ENCODE measurements at regions not wholly inside any gene's neighbourhood (a gene's known extent, or its start where the extent isn't known, plus 50 kb on each side); places are given as distances from the start of the nearest gene placed in this dataset.

DNA sequence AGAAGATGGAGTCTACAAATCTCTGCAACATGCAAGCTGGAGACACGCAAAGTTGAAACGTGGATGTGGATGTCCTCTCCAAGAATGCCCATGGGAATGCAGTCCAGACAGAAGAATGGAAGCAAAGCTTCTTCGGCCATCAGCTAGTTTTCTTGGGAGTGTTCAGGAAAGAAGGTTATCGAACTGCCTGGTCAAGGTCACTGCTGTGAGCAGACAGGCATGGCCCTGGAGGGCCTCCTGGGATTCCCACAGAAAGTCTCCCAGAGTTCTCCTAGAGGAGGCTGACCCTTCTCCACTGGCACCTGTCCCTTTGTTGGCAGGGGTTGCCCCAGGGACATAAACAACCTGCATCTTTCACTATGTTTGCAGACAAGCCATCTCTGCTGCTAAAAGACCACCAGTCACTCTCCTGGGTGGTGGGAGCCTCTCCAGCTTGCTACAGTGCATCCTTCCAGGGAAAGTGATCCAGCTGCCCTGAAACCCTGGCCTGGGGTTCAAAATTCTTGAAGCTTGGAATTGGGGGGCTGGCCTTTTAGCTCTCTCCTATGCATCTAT lies 265.8 kb downstream of the SYK start:
- TF ChIP-seq, protein P1, sequence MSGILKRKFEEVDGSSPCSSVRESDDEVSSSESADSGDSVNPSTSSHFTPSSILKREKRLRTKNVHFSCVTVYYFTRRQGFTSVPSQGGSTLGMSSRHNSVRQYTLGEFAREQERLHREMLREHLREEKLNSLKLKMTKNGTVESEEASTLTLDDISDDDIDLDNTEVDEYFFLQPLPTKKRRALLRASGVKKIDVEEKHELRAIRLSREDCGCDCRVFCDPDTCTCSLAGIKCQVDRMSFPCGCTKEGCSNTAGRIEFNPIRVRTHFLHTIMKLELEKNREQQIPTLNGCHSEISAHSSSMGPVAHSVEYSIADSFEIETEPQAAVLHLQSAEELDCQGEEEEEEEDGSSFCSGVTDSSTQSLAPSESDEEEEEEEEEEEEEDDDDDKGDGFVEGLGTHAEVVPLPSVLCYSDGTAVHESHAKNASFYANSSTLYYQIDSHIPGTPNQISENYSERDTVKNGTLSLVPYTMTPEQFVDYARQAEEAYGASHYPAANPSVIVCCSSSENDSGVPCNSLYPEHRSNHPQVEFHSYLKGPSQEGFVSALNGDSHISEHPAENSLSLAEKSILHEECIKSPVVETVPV (CRISPR knock-in tag; IDR thresholded peaks at IDR 0.05) = no peak
- TF ChIP-seq RARB (CRISPR knock-in tag; IDR thresholded peaks at IDR 0.05) (no peak), ESRRG (CRISPR knock-in tag; IDR thresholded peaks at IDR 0.05) (no peak), ZC3H10 (CRISPR knock-in tag; IDR thresholded peaks at IDR 0.05) (no peak), SNAI2 (CRISPR knock-in tag; IDR thresholded peaks at IDR 0.05) (no peak), GLIS3 (CRISPR knock-in tag; IDR thresholded peaks at IDR 0.05) (no peak), ZFP3 (CRISPR knock-in tag; IDR thresholded peaks at IDR 0.05) (no peak)
- ATAC-seq = no peak

DNA sequence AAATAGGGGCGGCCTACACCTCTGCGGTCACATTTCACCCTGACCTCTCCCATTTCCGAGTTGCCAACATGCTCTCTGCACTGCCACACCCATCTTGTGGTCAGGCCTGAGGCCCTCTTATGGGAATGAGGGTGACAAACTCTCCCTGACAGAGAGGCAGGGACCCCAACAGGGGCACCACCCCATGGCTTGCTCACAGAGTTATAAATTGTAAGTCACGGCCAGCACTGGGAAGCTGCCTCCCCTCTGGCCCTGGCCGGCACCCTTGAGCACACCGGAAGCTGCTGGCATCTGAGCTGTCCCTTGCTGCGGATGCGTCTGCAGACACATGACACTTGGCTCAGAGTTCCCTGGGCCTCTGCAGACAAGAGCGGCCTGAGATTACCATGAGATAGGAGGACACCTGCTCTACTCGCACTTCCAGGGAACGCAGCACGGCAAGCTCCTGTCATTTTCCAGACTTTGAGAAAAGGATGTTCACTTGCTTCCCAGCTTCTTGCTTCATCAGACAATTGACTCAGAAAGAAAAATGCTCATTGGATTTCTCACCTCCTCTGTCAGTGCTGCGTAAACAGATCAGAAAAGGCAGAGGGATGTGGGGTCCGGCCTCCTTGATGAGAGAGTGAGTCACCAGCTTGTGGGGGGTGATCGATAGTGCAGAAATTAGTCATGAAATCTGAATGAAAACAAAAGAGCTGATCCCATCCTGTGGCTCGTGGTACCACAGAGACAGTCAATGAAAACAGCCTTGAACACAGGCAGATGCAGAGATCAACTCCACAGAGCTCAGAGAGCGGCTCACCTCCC lies 269.8 kb downstream of the SYK start:
- TF ChIP-seq, protein P2, sequence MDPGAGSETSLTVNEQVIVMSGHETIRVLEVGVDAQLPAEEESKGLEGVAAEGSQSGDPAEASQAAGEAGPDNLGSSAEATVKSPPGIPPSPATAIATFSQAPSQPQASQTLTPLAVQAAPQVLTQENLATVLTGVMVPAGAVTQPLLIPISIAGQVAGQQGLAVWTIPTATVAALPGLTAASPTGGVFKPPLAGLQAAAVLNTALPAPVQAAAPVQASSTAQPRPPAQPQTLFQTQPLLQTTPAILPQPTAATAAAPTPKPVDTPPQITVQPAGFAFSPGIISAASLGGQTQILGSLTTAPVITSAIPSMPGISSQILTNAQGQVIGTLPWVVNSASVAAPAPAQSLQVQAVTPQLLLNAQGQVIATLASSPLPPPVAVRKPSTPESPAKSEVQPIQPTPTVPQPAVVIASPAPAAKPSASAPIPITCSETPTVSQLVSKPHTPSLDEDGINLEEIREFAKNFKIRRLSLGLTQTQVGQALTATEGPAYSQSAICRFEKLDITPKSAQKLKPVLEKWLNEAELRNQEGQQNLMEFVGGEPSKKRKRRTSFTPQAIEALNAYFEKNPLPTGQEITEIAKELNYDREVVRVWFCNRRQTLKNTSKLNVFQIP (CRISPR knock-in tag; IDR thresholded peaks at IDR 0.05; ENCODE audit: borderline replicate concordance, low read depth) = no peak
- TF ChIP-seq ZNF70 (CRISPR knock-in tag; IDR thresholded peaks at IDR 0.05) (no peak), ZNF8 (CRISPR knock-in tag; IDR thresholded peaks at IDR 0.05) (no peak)
- peak; percentile 50; the same call in 2 of the 3 replicates for ATAC-seq

DNA sequence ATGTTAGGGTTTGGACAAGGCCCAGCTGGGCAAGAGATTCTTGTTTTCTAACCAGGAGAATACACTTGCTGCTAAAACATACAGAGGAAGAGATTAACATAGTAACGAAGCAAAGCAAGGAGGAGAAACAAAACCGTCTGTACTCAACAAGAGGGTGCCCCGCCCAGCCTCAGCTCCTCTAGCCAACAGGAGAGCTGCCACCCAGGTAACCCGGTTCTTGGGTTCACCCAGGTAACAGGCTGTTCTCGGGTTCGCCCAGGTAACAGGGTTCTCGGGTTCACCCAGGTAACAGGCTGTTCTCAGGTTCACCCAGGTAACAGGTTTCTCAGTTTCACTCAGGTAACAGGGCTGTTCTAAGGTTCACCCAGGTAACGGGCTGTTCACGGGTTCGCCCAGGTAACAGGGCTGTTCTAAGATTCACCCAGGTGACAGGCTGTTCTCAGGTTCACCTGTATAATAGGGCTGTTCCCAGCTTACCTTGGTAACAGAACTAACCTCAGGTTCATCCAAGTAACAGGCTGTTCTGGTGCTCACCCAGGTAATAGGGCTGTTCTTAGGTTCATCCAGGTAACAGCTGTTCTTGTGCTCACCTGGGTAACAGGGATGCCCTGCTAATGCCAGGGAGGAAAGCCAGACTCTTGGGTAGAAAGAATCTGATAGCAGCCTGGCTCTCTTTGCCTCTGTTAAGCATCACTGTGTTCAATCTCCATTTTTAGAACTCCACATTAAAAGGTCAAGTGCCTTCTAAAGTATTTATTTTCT lies 271.6 kb downstream of the SYK start:
- ATAC-seq = no peak
- TF ChIP-seq, protein P2 (CRISPR knock-in tag; IDR thresholded peaks at IDR 0.05; ENCODE audit: borderline replicate concordance, low read depth) = no peak
- TF ChIP-seq TCF4 (CRISPR knock-in tag; IDR thresholded peaks at IDR 0.05; ENCODE audit: borderline replicate concordance) (no peak), ZFP30 (CRISPR knock-in tag; IDR thresholded peaks at IDR 0.05) (no peak), ARNTL (CRISPR knock-in tag; IDR thresholded peaks at IDR 0.05; ENCODE audit: borderline replicate concordance, low read depth) (no peak), ZNF565 (CRISPR knock-in tag; conservative IDR thresholded peaks at IDR 0.05; ENCODE audit: low read depth) (no peak), GLIS3 (CRISPR knock-in tag; IDR thresholded peaks at IDR 0.05) (no peak)

DNA sequence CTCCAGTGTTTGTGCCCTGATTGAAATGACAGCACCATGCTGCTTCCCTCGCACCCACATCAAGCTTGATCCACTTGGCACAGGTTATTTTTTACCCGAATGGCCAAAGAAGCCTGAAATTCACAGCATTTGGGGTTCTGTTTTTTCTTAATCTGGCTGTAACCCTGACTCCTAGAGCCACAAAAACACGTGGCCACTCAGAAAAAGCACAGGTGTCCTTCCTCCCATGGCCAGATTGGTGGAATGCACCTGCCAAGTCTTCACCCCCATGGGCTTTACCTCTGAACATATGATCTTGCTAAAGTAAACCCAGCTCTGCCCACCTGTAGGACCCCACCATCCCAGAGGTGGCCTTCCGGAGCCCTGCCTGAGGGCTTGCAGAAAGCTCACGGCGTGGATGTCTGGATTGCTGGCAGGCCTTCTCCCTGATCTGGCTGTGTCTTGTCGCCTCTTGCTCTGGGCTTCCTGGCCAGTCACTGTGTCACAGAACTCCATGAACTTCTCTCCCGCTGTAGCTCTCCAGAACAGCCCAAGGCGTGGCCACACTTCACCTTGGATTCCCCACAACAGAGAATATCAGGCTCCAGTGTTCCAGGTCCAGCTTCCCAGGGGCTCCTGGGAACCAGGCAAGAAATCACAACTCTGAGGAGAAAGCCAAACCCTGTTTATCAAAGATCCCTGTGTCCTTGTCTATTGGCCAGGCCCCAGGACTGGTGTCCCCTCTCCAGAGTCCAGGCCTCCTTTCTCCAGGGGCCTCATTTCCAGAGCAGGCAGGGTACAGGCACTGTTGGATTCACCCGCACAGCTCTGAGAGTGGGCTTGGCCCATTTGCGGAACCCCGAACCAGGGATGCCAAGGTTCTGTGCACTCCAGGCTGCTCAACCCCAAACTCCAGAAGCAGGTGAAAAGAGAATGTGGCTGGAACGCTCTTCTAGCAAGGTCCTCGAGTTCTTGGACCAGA lies 272.5 kb downstream of the SYK start:
- TF ChIP-seq OSR1 (CRISPR knock-in tag; IDR thresholded peaks at IDR 0.05) (no peak), ISL1 (CRISPR knock-in tag; IDR thresholded peaks at IDR 0.05) (no peak), RARB (CRISPR knock-in tag; IDR thresholded peaks at IDR 0.05) (no peak), BACH2 (CRISPR knock-in tag; IDR thresholded peaks at IDR 0.05; ENCODE audit: borderline replicate concordance) (no peak), GLIS3 (CRISPR knock-in tag; IDR thresholded peaks at IDR 0.05) (no peak)
- TF ChIP-seq, protein P3, sequence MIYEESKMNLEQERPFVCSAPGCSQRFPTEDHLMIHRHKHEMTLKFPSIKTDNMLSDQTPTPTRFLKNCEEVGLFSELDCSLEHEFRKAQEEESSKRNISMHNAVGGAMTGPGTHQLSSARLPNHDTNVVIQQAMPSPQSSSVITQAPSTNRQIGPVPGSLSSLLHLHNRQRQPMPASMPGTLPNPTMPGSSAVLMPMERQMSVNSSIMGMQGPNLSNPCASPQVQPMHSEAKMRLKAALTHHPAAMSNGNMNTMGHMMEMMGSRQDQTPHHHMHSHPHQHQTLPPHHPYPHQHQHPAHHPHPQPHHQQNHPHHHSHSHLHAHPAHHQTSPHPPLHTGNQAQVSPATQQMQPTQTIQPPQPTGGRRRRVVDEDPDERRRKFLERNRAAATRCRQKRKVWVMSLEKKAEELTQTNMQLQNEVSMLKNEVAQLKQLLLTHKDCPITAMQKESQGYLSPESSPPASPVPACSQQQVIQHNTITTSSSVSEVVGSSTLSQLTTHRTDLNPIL (CRISPR knock-in tag; IDR thresholded peaks at IDR 0.05; ENCODE audit: low read depth) = no peak
- TF ChIP-seq, protein P1 (CRISPR knock-in tag; IDR thresholded peaks at IDR 0.05) = no peak
- ATAC-seq = no peak
